Neural cell (in vitro differentiated cells): ENCODE measurements at regions not wholly inside any gene's neighbourhood (a gene's known extent, or its start where the extent isn't known, plus 50 kb on each side); places are given as distances from the start of the nearest gene placed in this dataset.

Source experiments
- H2AFZ ChIP-seq: fragments of 200-600, 300-800 bp; sonication (generic), shearing (Covaris generic); 2 replicates; pipeline ENCODE4 v1.6.0; 2014; ENCODE audit warnings: low read depth, mild to moderate bottlenecking, antibody characterized with exemption, low read length, moderate library complexity
- H3F3A ChIP-seq: fragments of 200-600 bp; shearing (Covaris generic); 2 replicates; pipeline ENCODE4 v1.6.1; 2016; ENCODE audit warnings: mild to moderate bottlenecking, moderate library complexity, mixed read lengths, antibody characterized with exemption, low read length; ENCODE audit not compliant: insufficient read depth, poor library complexity, severe bottlenecking
- H3K27ac ChIP-seq: fragments of 200-600, 300-800 bp; sonication (generic), shearing (Covaris generic); 2 replicates; pipeline ENCODE4 v1.5.1; 2014; ENCODE audit warnings: mild to moderate bottlenecking, low read length, moderate library complexity
- H3K27me3 ChIP-seq: fragments of 300-800, 200-600 bp; sonication (generic), shearing (Covaris generic); 2 replicates; pipeline ENCODE4 v1.6.0; 2014; ENCODE audit warnings: mild to moderate bottlenecking, low read depth, low read length, moderate library complexity; ENCODE audit not compliant: insufficient read depth
- H3K36me3 ChIP-seq: fragments of 300-800, 200-600 bp; sonication (generic), shearing (Covaris generic); 2 replicates; pipeline ENCODE4 v1.5.1; 2014; ENCODE audit warnings: mild to moderate bottlenecking, antibody characterized with exemption, low read length, moderate library complexity; ENCODE audit not compliant: insufficient read depth
- H3K4me2 ChIP-seq: fragments of 300-800, 200-600 bp; sonication (generic), shearing (Covaris generic); 2 replicates; pipeline ENCODE4 v1.6.0; 2014; ENCODE audit warnings: mild to moderate bottlenecking, low read length
- H3K4me3 ChIP-seq: fragments of 300-800, 200-600 bp; sonication (generic), shearing (Covaris generic); 2 replicates; pipeline ENCODE4 v1.5.1; 2014; ENCODE audit warnings: mild to moderate bottlenecking, low read length, moderate library complexity
- H3K79me2 ChIP-seq: fragments of 200-600 bp; shearing (Covaris generic); replicated peaks from 2 replicates; pipeline ENCODE4 v1.6.0; 2014; ENCODE audit warnings: mild to moderate bottlenecking, low read length, moderate library complexity; ENCODE audit not compliant: insufficient read depth
- H3K9ac ChIP-seq: fragments of 300-800, 200-600 bp; sonication (generic), shearing (Covaris generic); 2 replicates; pipeline ENCODE4 v1.6.1; 2016; ENCODE audit warnings: mild to moderate bottlenecking, low read length, mixed read lengths
- H3K9me2 ChIP-seq: fragments of 200-600 bp; shearing (Covaris generic); 2 replicates; pipeline ENCODE4 v1.6.1; 2016; ENCODE audit warnings: mild to moderate bottlenecking, low read length, mixed read lengths; ENCODE audit not compliant: insufficient read depth
- H3K9me3 ChIP-seq: fragments of 200-600, 300-800 bp; sonication (generic), shearing (Covaris generic); 2 replicates; pipeline ENCODE4 v1.6.1; 2016; ENCODE audit warnings: mild to moderate bottlenecking, mixed run types, low read length, moderate library complexity, mixed read lengths
- H4K20me1 ChIP-seq: fragments of 200-600 bp; shearing (Covaris generic); 2 replicates; pipeline ENCODE4 v1.6.1; 2016; ENCODE audit warnings: mild to moderate bottlenecking, mixed run types; ENCODE audit not compliant: insufficient read depth
- EP300 ChIP-seq: fragments of 450-650 bp; conservative IDR thresholded peaks from 2 replicates; pipeline ENCODE4 v1.6.1; 2014; ENCODE audit warnings: antibody characterized with exemption, mild to moderate bottlenecking, moderate library complexity; ENCODE audit not compliant: poor library complexity, severe bottlenecking
- EZH2 ChIP-seq: fragments of 200-600, 300-800 bp; shearing (Covaris generic), sonication (generic); IDR thresholded peaks from 2 replicates; pipeline ENCODE4 v1.6.1; 2014; ENCODE audit warnings: antibody characterized with exemption, low read length, borderline replicate concordance, mild to moderate bottlenecking; ENCODE audit not compliant: insufficient read depth, poor library complexity, severe bottlenecking
- MXI1 ChIP-seq: fragments of 450-650 bp; conservative IDR thresholded peaks from 2 replicates; pipeline ENCODE4 v1.6.1; 2014; ENCODE audit warnings: antibody characterized with exemption, mild to moderate bottlenecking; ENCODE audit not compliant: poor library complexity, severe bottlenecking
- POLR2AphosphoS5 ChIP-seq: IDR thresholded peaks from 2 replicates; pipeline ENCODE4 v1.6.1; 2012
- RAD21 ChIP-seq: fragments of 450-650 bp; conservative IDR thresholded peaks from 2 replicates; pipeline ENCODE4 v1.6.1; 2014; ENCODE audit warnings: antibody characterized with exemption, mild to moderate bottlenecking, moderate library complexity
- SMC3 ChIP-seq: fragments of 450-650 bp; conservative IDR thresholded peaks from 2 replicates; pipeline ENCODE4 v1.6.1; 2014; ENCODE audit warnings: antibody characterized with exemption, mild to moderate bottlenecking, moderate library complexity; ENCODE audit not compliant: poor library complexity
- TAF1 ChIP-seq: IDR thresholded peaks from 2 replicates; pipeline ENCODE4 v1.6.1; 2012; ENCODE audit warnings: low read depth
- TF ChIP-seq, protein P1 (sequence below): IDR thresholded peaks from 2 replicates; pipeline ENCODE4 v1.6.1; 2012; ENCODE audit warnings: borderline replicate concordance
- TF ChIP-seq, protein P2 (sequence below): fragments of 450-650 bp; IDR thresholded peaks from 2 replicates; pipeline ENCODE4 v1.5.1; 2014; ENCODE audit warnings: antibody characterized with exemption, mild to moderate bottlenecking, moderate library complexity; ENCODE audit not compliant: poor library complexity, severe bottlenecking

DNA sequence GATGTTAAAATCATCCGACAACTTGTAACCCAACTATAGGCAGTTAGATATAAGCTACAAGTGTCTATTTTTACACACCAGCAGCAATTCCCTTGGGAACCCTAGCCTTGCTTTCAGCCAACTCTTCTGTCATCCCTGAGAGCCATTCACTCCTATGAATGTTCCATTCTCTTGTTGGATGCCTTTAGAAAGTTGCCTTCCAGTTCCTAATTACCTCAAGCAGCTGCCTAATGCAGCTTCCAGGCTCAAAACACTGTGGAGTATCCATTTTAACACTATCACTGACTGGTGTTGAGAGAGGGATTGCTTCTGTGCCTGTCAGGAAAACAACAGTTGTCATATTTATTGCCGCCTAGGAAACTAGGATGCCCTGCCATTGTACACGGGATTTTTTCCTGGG lies 402.0 kb upstream of the ACVR2A start:
- H3K27me3 ChIP-seq: no peaks in the 10 kb centered on the region
- no peaks in the 10 kb centered on the region for H3K36me3 ChIP-seq
- no peaks in the 10 kb centered on the region for H3K9me3 ChIP-seq
- H3F3A ChIP-seq: no peaks in the 10 kb centered on the region
- no peaks in the 10 kb centered on the region for H3K79me2 ChIP-seq
- H3K27ac ChIP-seq: no peak overlapping the region
- no peak overlapping the region for H3K4me3 ChIP-seq
- H3K9ac ChIP-seq: no peak overlapping the region
- no peak overlapping the region for H2AFZ ChIP-seq
- H3K4me2 ChIP-seq: no peak overlapping the region
- no peak for TF ChIP-seq MXI1
- no peak for TF ChIP-seq SMC3
- TF ChIP-seq EZH2: no peak
- H4K20me1 ChIP-seq: no peaks in the 10 kb centered on the region
- H3K9me2 ChIP-seq: no peaks in the 10 kb centered on the region

DNA sequence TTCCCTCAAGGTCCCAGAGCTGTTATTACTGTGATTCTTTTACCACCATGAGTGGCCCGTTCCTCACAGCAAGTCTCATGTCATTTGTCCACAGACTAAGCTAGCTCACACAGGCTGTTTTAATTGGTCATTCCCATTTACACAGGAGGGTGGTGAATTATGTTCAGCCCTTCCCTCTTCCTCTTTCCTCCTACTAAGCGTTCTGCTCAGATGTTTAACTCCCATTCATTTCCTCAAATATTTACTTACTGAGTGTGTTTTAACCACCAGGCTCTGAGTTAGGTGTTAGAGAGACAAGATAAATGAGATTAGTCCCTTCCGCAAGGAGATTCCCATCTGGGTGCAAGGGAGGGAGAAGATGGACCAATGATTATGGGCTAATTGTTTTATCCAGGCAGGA lies 403.6 kb upstream of the ACVR2A start:
- no peak overlapping the region for H3K4me2 ChIP-seq
- H3K4me3 ChIP-seq: no peak overlapping the region
- H3F3A ChIP-seq: no peaks in the 10 kb centered on the region
- H3K79me2 ChIP-seq: no peaks in the 10 kb centered on the region
- no peaks in the 10 kb centered on the region for H3K27me3 ChIP-seq
- no peaks in the 10 kb centered on the region for H3K9me3 ChIP-seq
- TF ChIP-seq TAF1 (no peak), POLR2AphosphoS5 (no peak), EP300 (no peak), EZH2 (no peak), MXI1 (no peak), SMC3 (no peak), RAD21 (no peak)
- TF ChIP-seq, protein P1, sequence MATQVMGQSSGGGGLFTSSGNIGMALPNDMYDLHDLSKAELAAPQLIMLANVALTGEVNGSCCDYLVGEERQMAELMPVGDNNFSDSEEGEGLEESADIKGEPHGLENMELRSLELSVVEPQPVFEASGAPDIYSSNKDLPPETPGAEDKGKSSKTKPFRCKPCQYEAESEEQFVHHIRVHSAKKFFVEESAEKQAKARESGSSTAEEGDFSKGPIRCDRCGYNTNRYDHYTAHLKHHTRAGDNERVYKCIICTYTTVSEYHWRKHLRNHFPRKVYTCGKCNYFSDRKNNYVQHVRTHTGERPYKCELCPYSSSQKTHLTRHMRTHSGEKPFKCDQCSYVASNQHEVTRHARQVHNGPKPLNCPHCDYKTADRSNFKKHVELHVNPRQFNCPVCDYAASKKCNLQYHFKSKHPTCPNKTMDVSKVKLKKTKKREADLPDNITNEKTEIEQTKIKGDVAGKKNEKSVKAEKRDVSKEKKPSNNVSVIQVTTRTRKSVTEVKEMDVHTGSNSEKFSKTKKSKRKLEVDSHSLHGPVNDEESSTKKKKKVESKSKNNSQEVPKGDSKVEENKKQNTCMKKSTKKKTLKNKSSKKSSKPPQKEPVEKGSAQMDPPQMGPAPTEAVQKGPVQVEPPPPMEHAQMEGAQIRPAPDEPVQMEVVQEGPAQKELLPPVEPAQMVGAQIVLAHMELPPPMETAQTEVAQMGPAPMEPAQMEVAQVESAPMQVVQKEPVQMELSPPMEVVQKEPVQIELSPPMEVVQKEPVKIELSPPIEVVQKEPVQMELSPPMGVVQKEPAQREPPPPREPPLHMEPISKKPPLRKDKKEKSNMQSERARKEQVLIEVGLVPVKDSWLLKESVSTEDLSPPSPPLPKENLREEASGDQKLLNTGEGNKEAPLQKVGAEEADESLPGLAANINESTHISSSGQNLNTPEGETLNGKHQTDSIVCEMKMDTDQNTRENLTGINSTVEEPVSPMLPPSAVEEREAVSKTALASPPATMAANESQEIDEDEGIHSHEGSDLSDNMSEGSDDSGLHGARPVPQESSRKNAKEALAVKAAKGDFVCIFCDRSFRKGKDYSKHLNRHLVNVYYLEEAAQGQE: no peak
- TF ChIP-seq, protein P2, sequence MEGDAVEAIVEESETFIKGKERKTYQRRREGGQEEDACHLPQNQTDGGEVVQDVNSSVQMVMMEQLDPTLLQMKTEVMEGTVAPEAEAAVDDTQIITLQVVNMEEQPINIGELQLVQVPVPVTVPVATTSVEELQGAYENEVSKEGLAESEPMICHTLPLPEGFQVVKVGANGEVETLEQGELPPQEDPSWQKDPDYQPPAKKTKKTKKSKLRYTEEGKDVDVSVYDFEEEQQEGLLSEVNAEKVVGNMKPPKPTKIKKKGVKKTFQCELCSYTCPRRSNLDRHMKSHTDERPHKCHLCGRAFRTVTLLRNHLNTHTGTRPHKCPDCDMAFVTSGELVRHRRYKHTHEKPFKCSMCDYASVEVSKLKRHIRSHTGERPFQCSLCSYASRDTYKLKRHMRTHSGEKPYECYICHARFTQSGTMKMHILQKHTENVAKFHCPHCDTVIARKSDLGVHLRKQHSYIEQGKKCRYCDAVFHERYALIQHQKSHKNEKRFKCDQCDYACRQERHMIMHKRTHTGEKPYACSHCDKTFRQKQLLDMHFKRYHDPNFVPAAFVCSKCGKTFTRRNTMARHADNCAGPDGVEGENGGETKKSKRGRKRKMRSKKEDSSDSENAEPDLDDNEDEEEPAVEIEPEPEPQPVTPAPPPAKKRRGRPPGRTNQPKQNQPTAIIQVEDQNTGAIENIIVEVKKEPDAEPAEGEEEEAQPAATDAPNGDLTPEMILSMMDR: no peak
- H4K20me1 ChIP-seq: no peaks in the 10 kb centered on the region
- no peak overlapping the region for H2AFZ ChIP-seq
- H3K9ac ChIP-seq: no peak overlapping the region
- no peaks in the 10 kb centered on the region for H3K9me2 ChIP-seq
- H3K27ac ChIP-seq: no peak overlapping the region
- H3K36me3 ChIP-seq: no peaks in the 10 kb centered on the region

GRCh38 chr2:147440734-147441133 lies 404.1 kb upstream of the ACVR2A start:
- TF ChIP-seq SMC3 (no peak), EZH2 (no peak), MXI1 (no peak), TAF1 (no peak), POLR2AphosphoS5 (no peak), RAD21 (no peak), EP300 (no peak)
- TF ChIP-seq, protein P2: no peak
- TF ChIP-seq, protein P1: no peak
- H3K9ac ChIP-seq: no peak overlapping the region
- no peak overlapping the region for H3K27ac ChIP-seq
- no peaks in the 10 kb centered on the region for H3K36me3 ChIP-seq
- H3F3A ChIP-seq: no peaks in the 10 kb centered on the region
- H2AFZ ChIP-seq: no peak overlapping the region
- no peaks in the 10 kb centered on the region for H4K20me1 ChIP-seq
- H3K9me3 ChIP-seq: no peaks in the 10 kb centered on the region
- no peak overlapping the region for H3K4me3 ChIP-seq
- H3K79me2 ChIP-seq: no peaks in the 10 kb centered on the region
- no peak overlapping the region for H3K4me2 ChIP-seq
- no peaks in the 10 kb centered on the region for H3K9me2 ChIP-seq
- no peaks in the 10 kb centered on the region for H3K27me3 ChIP-seq
